GM23248 (cell line): ENCODE measurements at regions not wholly inside any gene's neighbourhood (a gene's known extent, or its start where the extent isn't known, plus 50 kb on each side); places are given as distances from the start of the nearest gene placed in this dataset.
A peak's percentile ranks its signal among the peaks of the same experiment; 100 is the strongest.

Experiments
- DNase-seq: peaks from one replicate; pipeline ENCODE4 v3.0.0-alpha.2; 2015
- H2AFZ ChIP-seq: fragments of 200-600 bp; sonication (generic); 2 replicates; pipeline ENCODE4 v1.6.1; 2016; ENCODE audit warnings: antibody characterized with exemption
- H3F3A ChIP-seq: fragments of 200-600 bp; sonication (generic); 2 replicates; pipeline ENCODE4 v1.6.1; 2016; ENCODE audit warnings: mild to moderate bottlenecking, antibody characterized with exemption, mixed run types; ENCODE audit not compliant: insufficient read depth
- H3K27ac ChIP-seq: fragments of 200-600 bp; sonication (generic); 2 replicates; pipeline ENCODE4 v1.5.1; 2016; ENCODE audit warnings: mild to moderate bottlenecking
- H3K27me3 ChIP-seq: fragments of 200-600 bp; sonication (generic); replicated peaks from 2 replicates; pipeline ENCODE4 v1.6.1; 2016; ENCODE audit warnings: mild to moderate bottlenecking; ENCODE audit not compliant: insufficient read depth
- H3K36me3 ChIP-seq: fragments of 200-600 bp; sonication (generic); 2 replicates; pipeline ENCODE4 v1.6.1; 2016; ENCODE audit warnings: low read depth, mild to moderate bottlenecking
- H3K4me1 ChIP-seq: fragments of 200-600 bp; sonication (generic); 2 replicates; pipeline ENCODE4 v1.6.1; 2016; ENCODE audit warnings: mild to moderate bottlenecking; ENCODE audit not compliant: insufficient read depth
- H3K4me2 ChIP-seq: fragments of 200-600 bp; sonication (generic); one replicate; pipeline ENCODE4 v1.6.1; 2016; ENCODE audit warnings: mild to moderate bottlenecking; ENCODE audit not compliant: unreplicated experiment
- H3K4me3 ChIP-seq: fragments of 200-600 bp; sonication (generic); 2 replicates; pipeline ENCODE4 v1.5.1; 2016; ENCODE audit warnings: mild to moderate bottlenecking
- H3K79me2 ChIP-seq: fragments of 200-600 bp; sonication (generic); 2 replicates; pipeline ENCODE4 v1.6.1; 2016; ENCODE audit warnings: mild to moderate bottlenecking; ENCODE audit not compliant: insufficient read depth
- H3K9ac ChIP-seq: fragments of 200-600 bp; sonication (generic); 2 replicates; pipeline ENCODE4 v1.6.1; 2016; ENCODE audit warnings: mild to moderate bottlenecking
- H3K9me2 ChIP-seq: fragments of 200-600 bp; sonication (generic); 2 replicates; pipeline ENCODE4 v1.6.1; 2016; ENCODE audit warnings: mixed run types, mild to moderate bottlenecking, moderate library complexity; ENCODE audit not compliant: insufficient read depth
- H3K9me3 ChIP-seq: fragments of 200-600 bp; sonication (generic); one replicate; pipeline ENCODE4 v1.6.1; 2017; ENCODE audit warnings: low read depth
- H4K20me1 ChIP-seq: fragments of 200-600 bp; sonication (generic); 2 replicates; pipeline ENCODE4 v1.6.0; 2016; ENCODE audit not compliant: insufficient read depth
- EZH2 ChIP-seq: fragments of 200-600 bp; sonication (generic); IDR thresholded peaks from 2 replicates; pipeline ENCODE4 v1.6.1; 2018; ENCODE audit warnings: antibody characterized with exemption, mild to moderate bottlenecking; ENCODE audit not compliant: insufficient read depth, poor library complexity, severe bottlenecking
- EZH2phosphoT487 ChIP-seq: fragments of 200-600 bp; sonication (generic); IDR thresholded peaks from 2 replicates; pipeline ENCODE4 v1.6.1; 2018; ENCODE audit warnings: antibody characterized with exemption, moderate library complexity, mild to moderate bottlenecking, low read depth; ENCODE audit not compliant: insufficient read depth
- WGBS, 2 experiments: methylation state at CpG; one replicate each; pipeline ENCODE4 v1.1.6; 2015 to 2017; ENCODE audit warnings: low lambda C conversion rate in 2 of 2, low coverage in 1 of 2; ENCODE audit errors: missing lambda C conversion rate in 2 of 2; 5-methylcytosine and 5-hydroxymethylcytosine counted together
- in situ Hi-C: fragments of 300-500 bp; cut with MboI; formaldehyde crosslinking; loops from 2 replicates; pipeline ENCODE4 v1.15.0; 2020

GRCh38 chr2:145652571-145653545, 1132.9 kb upstream of the ZEB2 start:
- Histone ChIP-seq H4K20me1 (no peaks in the 10 kb centered on the region), H3K27me3 (no peaks in the 10 kb centered on the region), H3K4me2 (peak overlapping the region; percentile 46), H3K79me2 (no peaks in the 10 kb centered on the region), H3K9me3 (no peaks in the 10 kb centered on the region), H3K9me2 (no peaks in the 10 kb centered on the region), H3K27ac (peak overlapping the region; percentile 60), H3K4me3 (no peak overlapping the region), H3K36me3 (no peaks in the 10 kb centered on the region), H2AFZ (0 out of 2 replicates have a peak overlapping the region, but pooled peaks have one; percentile 44), H3K4me1 (peaks cover 26% of the 10 kb centered on the region), H3F3A (peaks cover 23% of the 10 kb centered on the region), H3K9ac (no peak overlapping the region)
- 70 to 72% methylated on average over 7 of the region's 7 CpGs for WGBS, 2 experiments
- DNase-seq: peak; percentile 95
- TF ChIP-seq EZH2 (no peak), EZH2phosphoT487 (no peak)
- in situ Hi-C loops: no loop called here

GRCh38 chr2:145652036-145652435, 1132.1 kb upstream of the ZEB2 start:
- DNase-seq: no peak
- Histone ChIP-seq H3K27me3 (no peaks in the 10 kb centered on the region), H3K9ac (no peak overlapping the region)

GRCh38 chr2:145650226-145650625, 1130.3 kb upstream of the ZEB2 start:
- no peaks in the 10 kb centered on the region for H4K20me1 ChIP-seq
- no peaks in the 10 kb centered on the region for H3K27me3 ChIP-seq
- H3K79me2 ChIP-seq: no peaks in the 10 kb centered on the region
- in situ Hi-C loops: no loop called here
- no peak overlapping the region for H2AFZ ChIP-seq
- H3K4me1 ChIP-seq: peaks cover 26% of the 10 kb centered on the region
- no peak for DNase-seq
- H3K9me2 ChIP-seq: no peaks in the 10 kb centered on the region
- no peaks in the 10 kb centered on the region for H3K9me3 ChIP-seq
- TF ChIP-seq EZH2: no peak
- no peak for TF ChIP-seq EZH2phosphoT487
- no peak overlapping the region for H3K4me3 ChIP-seq
- no peaks in the 10 kb centered on the region for H3K36me3 ChIP-seq
- no peak overlapping the region for H3K4me2 ChIP-seq
- H3K9ac ChIP-seq: no peak overlapping the region
- no peak overlapping the region for H3K27ac ChIP-seq
- H3F3A ChIP-seq: peaks cover 23% of the 10 kb centered on the region

More at GRCh38 chr2:145652036-145652435, 1132.1 kb upstream of the ZEB2 start:
- Histone ChIP-seq H2AFZ (no peak overlapping the region), H3K36me3 (no peaks in the 10 kb centered on the region), H3K27ac (no peak overlapping the region), H4K20me1 (no peaks in the 10 kb centered on the region), H3K4me1 (peaks cover 26% of the 10 kb centered on the region), H3F3A (peaks cover 23% of the 10 kb centered on the region), H3K4me2 (no peak overlapping the region), H3K4me3 (no peak overlapping the region), H3K79me2 (no peaks in the 10 kb centered on the region), H3K9me2 (no peaks in the 10 kb centered on the region), H3K9me3 (no peaks in the 10 kb centered on the region)
- in situ Hi-C loops: no loop called here
- 94 to 98% methylated on average over 2 of the region's 2 CpGs for WGBS, 2 experiments
- TF ChIP-seq EZH2 (no peak), EZH2phosphoT487 (no peak)

GRCh38 chr2:145649061-145649460, 1129.1 kb upstream of the ZEB2 start:
- no peak for DNase-seq
- Histone ChIP-seq H3K9me3 (no peaks in the 10 kb centered on the region), H3K4me2 (no peak overlapping the region), H3K9me2 (no peaks in the 10 kb centered on the region), H3K4me1 (peaks cover 14% of the 10 kb centered on the region), H2AFZ (no peak overlapping the region), H3F3A (peaks cover 17% of the 10 kb centered on the region), H4K20me1 (no peaks in the 10 kb centered on the region), H3K79me2 (no peaks in the 10 kb centered on the region), H3K27me3 (no peaks in the 10 kb centered on the region), H3K4me3 (no peak overlapping the region), H3K36me3 (no peaks in the 10 kb centered on the region), H3K9ac (no peak overlapping the region), H3K27ac (no peak overlapping the region)
- 87 to 90% methylated on average over 4 of the region's 4 CpGs for WGBS, 2 experiments
- TF ChIP-seq EZH2phosphoT487 (no peak), EZH2 (no peak)
- in situ Hi-C loops: no loop called here
